ENCODE measurements at regions not wholly inside any gene's neighbourhood (a gene's known extent, or its start where the extent isn't known, plus 50 kb on each side); places are given as distances from the start of the nearest gene placed in this dataset.
"Not testable (repeated sequence)": the region's sequence is repeated elsewhere in the genome, so short reads cannot be mapped to it uniquely, and the experiment has no call there.

GRCh38 chr5:67934976-67935375, 280.6 kb upstream of the PIK3R1 start:
- Mint-ChIP-seq H3K9me3 (no peaks in the 10 kb centered on the region), H3K27ac (no peak overlapping the region), H3K27me3 (no peaks in the 10 kb centered on the region), H3K36me3 (ENCODE audit: low read depth) (no peaks in the 10 kb centered on the region), H3K4me3 (no peak overlapping the region), H3K4me1 (no peaks in the 10 kb centered on the region)
- CTCF ChIA-PET: no interaction called here
- POLR2A ChIA-PET: no interaction called here
- DNase-seq: no peak

GRCh38 chr5:67925511-67925910, 290.0 kb upstream of the PIK3R1 start:
- DNase-seq: no peak
- CTCF ChIA-PET: no interaction called here
- Mint-ChIP-seq H3K4me1 (no peaks in the 10 kb centered on the region), H3K9me3 (no peaks in the 10 kb centered on the region), H3K4me3 (no peak overlapping the region), H3K27ac (no peak overlapping the region), H3K27me3 (peaks cover 1% of the 10 kb centered on the region), H3K36me3 (ENCODE audit: low read depth) (no peaks in the 10 kb centered on the region)
- POLR2A ChIA-PET: no interaction called here

GRCh38 chr5:67921004-67921601, 294.5 kb upstream of the PIK3R1 start:
- no peaks in the 10 kb centered on the region for H3K4me1 Mint-ChIP-seq
- no peaks in the 10 kb centered on the region for H3K36me3 Mint-ChIP-seq (ENCODE audit: low read depth)
- no peak overlapping the region for H3K27ac Mint-ChIP-seq
- ChIA-PET POLR2A (no interaction called here), CTCF (no interaction called here)
- peaks cover 1% of the 10 kb centered on the region for H3K27me3 Mint-ChIP-seq
- H3K4me3 Mint-ChIP-seq: no peak overlapping the region
- no peak for DNase-seq
- H3K9me3 Mint-ChIP-seq: no peaks in the 10 kb centered on the region

- H3K4me3 Mint-ChIP-seq; H3K27me3 Mint-ChIP-seq; DNase-seq; POLR2A ChIA-PET; H3K27ac Mint-ChIP-seq; H3K4me1 Mint-ChIP-seq; H3K9me3 Mint-ChIP-seq; H3K36me3 Mint-ChIP-seq (ENCODE audit: low read depth): not testable (repeated sequence)
- CTCF ChIA-PET: interaction anchor here (0.6 kb wide), 1 partner anchor 327 kb away, joined by 4 read pairs; no protein-coding TSS in a partner anchor
These were observed 296.0 kb upstream of the PIK3R1 start for GRCh38 chr5:67919532-67919931.

DNA sequence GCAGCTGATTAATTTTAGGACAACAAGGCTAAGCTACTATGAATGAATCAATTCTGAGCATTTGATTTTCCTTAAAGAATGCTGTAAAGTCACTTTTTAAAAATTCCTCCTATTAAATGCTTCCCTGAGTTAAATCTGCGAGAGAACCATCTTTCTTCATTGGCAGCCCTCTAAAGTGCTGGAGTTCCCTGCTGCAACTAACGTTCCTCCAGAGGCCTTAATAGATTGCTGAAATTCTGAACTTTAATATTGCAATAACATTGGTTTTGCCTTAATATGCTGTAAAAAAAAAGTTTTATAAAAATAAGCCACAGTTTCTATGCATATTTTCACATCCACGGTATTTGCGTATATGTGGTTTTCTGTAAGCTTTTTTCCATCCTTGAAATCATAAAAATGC, 298.0 kb upstream of the PIK3R1 start:
- H3K4me1 Mint-ChIP-seq: no peaks in the 10 kb centered on the region
- ChIA-PET POLR2A (no interaction called here), CTCF (no interaction called here)

GRCh38 chr5:67910546-67910945, 305.0 kb upstream of the PIK3R1 start:
- no peak overlapping the region for H3K4me3 Mint-ChIP-seq

More for the DNA sequence above, 298.0 kb upstream of the PIK3R1 start:
- H3K27ac Mint-ChIP-seq: no peak overlapping the region
- no peaks in the 10 kb centered on the region for H3K36me3 Mint-ChIP-seq (ENCODE audit: low read depth)
- DNase-seq: no peak
- no peak overlapping the region for H3K4me3 Mint-ChIP-seq
- no peaks in the 10 kb centered on the region for H3K9me3 Mint-ChIP-seq
- H3K27me3 Mint-ChIP-seq: no peaks in the 10 kb centered on the region

DNA sequence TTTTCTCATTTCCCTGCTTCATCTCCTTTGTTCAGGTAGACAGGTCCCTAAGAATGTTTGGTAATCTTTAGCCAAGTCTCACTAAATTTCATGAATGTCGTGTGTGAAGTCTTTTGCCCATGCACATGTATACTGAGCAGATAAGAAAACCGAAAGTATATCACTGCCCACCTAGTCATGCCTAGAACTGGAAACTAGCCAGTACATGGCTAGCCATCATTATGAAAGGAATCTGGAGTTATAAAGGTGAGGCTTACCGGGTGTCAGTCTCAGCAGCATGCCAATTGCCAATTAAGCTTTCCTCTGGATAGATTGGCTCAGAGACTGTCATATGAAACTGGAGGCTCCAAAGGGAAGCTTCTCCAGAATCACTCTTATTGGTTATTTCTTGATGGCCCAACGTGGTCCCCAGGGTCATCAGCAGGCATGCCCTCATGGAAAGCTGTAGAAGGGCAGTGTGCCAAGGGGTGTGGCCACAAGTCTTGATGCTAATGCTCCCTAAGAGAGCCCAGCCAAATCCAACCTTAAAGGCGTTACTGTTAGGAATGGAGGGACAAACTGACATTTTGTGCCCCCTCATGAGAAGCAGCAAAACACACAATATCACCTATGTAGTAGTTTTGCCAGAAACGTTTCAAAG, 307.3 kb upstream of the PIK3R1 start:
- Mint-ChIP-seq H3K4me3 (no peak overlapping the region), H3K4me1 (no peaks in the 10 kb centered on the region), H3K27ac (no peak overlapping the region), H3K9me3 (no peaks in the 10 kb centered on the region), H3K27me3 (peaks cover 3% of the 10 kb centered on the region), H3K36me3 (ENCODE audit: low read depth) (no peaks in the 10 kb centered on the region)
- no peak for DNase-seq
- CTCF ChIA-PET: no interaction called here
- POLR2A ChIA-PET: no interaction called here

More at GRCh38 chr5:67910546-67910945, 305.0 kb upstream of the PIK3R1 start:
- Mint-ChIP-seq H3K36me3 (ENCODE audit: low read depth) (no peaks in the 10 kb centered on the region), H3K27me3 (peaks cover 1% of the 10 kb centered on the region), H3K9me3 (no peaks in the 10 kb centered on the region), H3K27ac (no peak overlapping the region), H3K4me1 (no peaks in the 10 kb centered on the region)
- ChIA-PET CTCF (no interaction called here), POLR2A (no interaction called here)
- DNase-seq: no peak

DNA sequence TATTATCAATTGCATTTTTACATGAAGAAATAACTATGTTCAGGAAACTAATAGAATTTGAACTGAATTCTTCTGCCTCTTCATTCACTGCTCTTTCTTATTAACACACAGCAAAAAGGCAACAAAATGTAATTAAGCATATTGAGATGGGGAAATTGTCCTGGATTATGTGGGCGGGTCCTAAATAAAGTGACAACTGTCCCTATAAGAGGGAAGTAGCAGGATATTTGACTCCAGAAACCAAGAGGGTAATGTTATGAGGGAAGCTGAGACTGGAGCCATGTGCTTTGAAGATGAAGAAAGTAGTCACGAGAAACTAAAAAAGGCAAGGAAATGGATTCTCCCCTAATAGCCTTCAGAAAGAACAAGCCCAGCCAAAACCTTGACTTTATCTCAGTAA, 311.2 kb upstream of the PIK3R1 start:
- Mint-ChIP-seq H3K36me3 (ENCODE audit: low read depth) (no peaks in the 10 kb centered on the region), H3K27ac (no peak overlapping the region), H3K27me3 (peaks cover 3% of the 10 kb centered on the region), H3K9me3 (no peaks in the 10 kb centered on the region), H3K4me3 (no peak overlapping the region), H3K4me1 (no peaks in the 10 kb centered on the region)
- CTCF ChIA-PET: no interaction called here
- POLR2A ChIA-PET: no interaction called here
- no peak for DNase-seq

DNA sequence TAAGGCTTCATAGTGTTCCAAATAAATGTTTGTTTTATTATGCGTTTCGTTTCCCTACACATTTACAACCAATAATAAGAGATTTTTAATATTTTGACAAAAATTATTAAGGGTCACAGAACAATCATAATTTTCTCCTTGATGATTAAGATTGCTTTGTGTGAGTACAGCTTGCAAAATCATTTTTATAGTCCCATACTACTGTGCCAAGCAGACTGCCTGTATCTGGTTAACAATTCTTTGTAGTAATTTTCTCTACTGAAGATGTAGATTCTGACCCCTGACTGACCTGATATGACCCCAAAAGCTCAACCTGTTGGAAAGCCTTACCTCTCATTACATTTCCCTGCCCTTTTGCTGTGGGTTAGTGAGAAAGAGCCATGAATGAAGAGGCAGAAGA, 311.9 kb upstream of the PIK3R1 start:
- ChIA-PET POLR2A (no interaction called here), CTCF (no interaction called here)
- H3K27ac Mint-ChIP-seq: no peak overlapping the region

GRCh38 chr5:67903121-67903520, 312.4 kb upstream of the PIK3R1 start:
- ChIA-PET POLR2A (no interaction called here), CTCF (no interaction called here)
- no peak for DNase-seq
- Mint-ChIP-seq H3K27ac (no peak overlapping the region), H3K9me3 (no peaks in the 10 kb centered on the region), H3K4me3 (no peak overlapping the region), H3K36me3 (ENCODE audit: low read depth) (no peaks in the 10 kb centered on the region), H3K4me1 (no peaks in the 10 kb centered on the region), H3K27me3 (peaks cover 3% of the 10 kb centered on the region)

More for the DNA sequence above, 311.9 kb upstream of the PIK3R1 start:
- Mint-ChIP-seq H3K9me3 (no peaks in the 10 kb centered on the region), H3K36me3 (ENCODE audit: low read depth) (no peaks in the 10 kb centered on the region), H3K27me3 (peaks cover 3% of the 10 kb centered on the region), H3K4me1 (no peaks in the 10 kb centered on the region), H3K4me3 (no peak overlapping the region)
- no peak for DNase-seq

DNA sequence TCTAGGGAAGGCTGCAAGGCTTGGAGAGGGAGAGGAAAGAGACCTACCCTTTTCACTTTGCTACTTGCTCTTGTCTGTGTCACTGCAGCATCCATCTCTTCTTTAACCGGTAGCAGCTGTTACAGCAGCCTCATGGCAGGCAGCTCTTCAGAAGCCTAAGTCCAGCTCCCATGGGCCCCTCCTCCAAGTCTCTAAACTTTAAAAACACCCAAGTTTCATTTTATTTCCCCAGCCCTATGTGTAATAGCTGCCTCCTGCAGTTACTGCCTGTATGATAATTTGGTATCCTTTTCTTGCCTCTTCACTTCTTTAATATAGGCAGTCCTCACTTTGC, 313.1 kb upstream of the PIK3R1 start:
- POLR2A ChIA-PET: no interaction called here
- no peak overlapping the region for H3K4me3 Mint-ChIP-seq
- no peaks in the 10 kb centered on the region for H3K4me1 Mint-ChIP-seq
- H3K27me3 Mint-ChIP-seq: peaks cover 3% of the 10 kb centered on the region
- CTCF ChIA-PET: no interaction called here
- no peaks in the 10 kb centered on the region for H3K36me3 Mint-ChIP-seq (ENCODE audit: low read depth)
- no peaks in the 10 kb centered on the region for H3K9me3 Mint-ChIP-seq
- no peak overlapping the region for H3K27ac Mint-ChIP-seq
- no peak for DNase-seq

DNA sequence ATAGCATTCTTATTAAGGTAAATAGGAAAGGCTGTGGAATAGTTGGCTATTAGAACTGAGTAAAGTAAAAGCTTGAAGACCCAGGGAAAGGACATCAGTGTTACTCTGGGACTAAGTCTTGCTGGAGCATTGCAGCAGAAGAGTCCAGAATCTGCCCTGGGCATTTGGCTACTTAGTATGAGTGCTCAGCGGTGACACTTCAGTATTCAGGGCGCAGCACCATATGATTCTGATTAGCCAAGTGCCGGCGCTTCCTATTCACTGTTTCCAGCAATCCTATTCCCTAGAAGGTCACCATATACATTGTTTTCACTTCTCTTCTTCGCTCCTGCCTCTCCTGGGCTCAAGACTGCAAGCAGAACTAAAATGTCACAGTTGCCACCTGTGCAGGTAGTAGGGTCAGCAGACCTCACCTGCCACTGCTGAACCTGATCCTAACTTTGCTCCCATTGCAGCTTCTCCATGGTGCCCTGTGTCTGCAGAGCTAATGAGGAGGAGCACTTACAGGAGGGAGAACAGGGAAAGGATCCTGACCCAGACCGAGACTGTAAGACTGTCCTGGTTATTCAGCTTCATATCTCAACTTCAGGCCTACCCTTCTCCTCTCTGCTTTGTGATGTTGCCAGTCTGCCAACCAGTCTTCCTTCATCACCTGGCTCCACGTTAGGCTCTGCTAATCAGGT, 313.6 kb upstream of the PIK3R1 start:
- no peaks in the 10 kb centered on the region for H3K9me3 Mint-ChIP-seq
- POLR2A ChIA-PET: no interaction called here
- H3K27ac Mint-ChIP-seq: no peak overlapping the region
- CTCF ChIA-PET: interaction anchor here (1.7 kb wide), 1 partner anchor 11 kb away, joined by 5 read pairs; no protein-coding TSS in a partner anchor
- no peaks in the 10 kb centered on the region for H3K36me3 Mint-ChIP-seq (ENCODE audit: low read depth)
- H3K27me3 Mint-ChIP-seq: peaks cover 3% of the 10 kb centered on the region
- no peak overlapping the region for H3K4me3 Mint-ChIP-seq
- no peaks in the 10 kb centered on the region for H3K4me1 Mint-ChIP-seq
- no peak for DNase-seq

DNA sequence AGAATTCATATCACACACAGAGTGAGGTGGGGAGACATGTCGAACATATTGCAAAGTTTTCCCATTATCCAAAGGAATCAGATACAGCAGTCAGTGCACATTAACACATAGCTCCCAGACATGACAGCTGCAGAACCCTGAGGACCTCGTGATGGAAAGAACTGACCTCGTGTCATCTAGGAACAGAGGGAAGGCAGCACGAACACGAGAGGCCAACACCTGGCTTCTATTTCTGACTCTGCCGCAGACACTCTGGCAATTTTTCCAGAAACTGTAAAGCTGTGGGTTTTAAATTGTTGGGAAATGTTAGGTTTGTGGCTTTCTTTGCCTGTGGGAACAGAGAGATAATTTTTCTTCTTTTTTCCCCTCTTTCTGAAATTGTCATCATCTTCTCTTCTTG, 315.0 kb upstream of the PIK3R1 start:
- no peaks in the 10 kb centered on the region for H3K36me3 Mint-ChIP-seq (ENCODE audit: low read depth)
- no peaks in the 10 kb centered on the region for H3K4me1 Mint-ChIP-seq
- CTCF ChIA-PET: interaction anchor here (1.7 kb wide), 1 partner anchor 12 kb away, joined by 5 read pairs; no protein-coding TSS in a partner anchor
- POLR2A ChIA-PET: no interaction called here
- H3K27me3 Mint-ChIP-seq: peaks cover 1% of the 10 kb centered on the region
- H3K4me3 Mint-ChIP-seq: no peak overlapping the region
- DNase-seq: no peak
- no peak overlapping the region for H3K27ac Mint-ChIP-seq
- H3K9me3 Mint-ChIP-seq: no peaks in the 10 kb centered on the region

DNA sequence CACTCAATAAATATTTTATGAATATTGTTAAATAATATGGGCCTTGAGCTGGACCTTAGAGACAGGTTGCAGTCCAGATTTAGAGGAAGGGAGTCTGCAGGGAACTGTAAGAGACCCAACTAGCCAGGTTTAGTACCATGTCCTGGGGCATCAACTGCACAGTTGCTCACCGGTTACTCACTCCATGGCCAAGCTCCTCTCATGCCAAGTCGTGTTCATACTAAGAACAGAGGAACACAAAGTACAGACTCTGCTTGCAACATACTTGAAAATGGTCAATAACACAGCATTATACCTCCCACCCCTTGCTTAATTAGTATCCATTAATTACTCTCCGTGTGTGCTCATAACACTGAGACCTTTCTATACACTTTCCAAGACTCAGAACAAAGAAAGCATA, 317.6 kb upstream of the PIK3R1 start:
- no peak overlapping the region for H3K27ac Mint-ChIP-seq
- H3K4me3 Mint-ChIP-seq: no peak overlapping the region
- ChIA-PET CTCF (no interaction called here), POLR2A (no interaction called here)
- H3K36me3 Mint-ChIP-seq (ENCODE audit: low read depth): no peaks in the 10 kb centered on the region
- H3K27me3 Mint-ChIP-seq: no peaks in the 10 kb centered on the region
- DNase-seq: no peak
- no peaks in the 10 kb centered on the region for H3K9me3 Mint-ChIP-seq
- no peaks in the 10 kb centered on the region for H3K4me1 Mint-ChIP-seq
